T-cell (primary cell): ENCODE measurements at regions not wholly inside any gene's neighbourhood (a gene's known extent, or its start where the extent isn't known, plus 50 kb on each side); places are given as distances from the start of the nearest gene placed in this dataset.

Experiments
- ATAC-seq, 4 experiments: fragments of 200-7000 bp in 3 of 4; fragments of 150-1000 bp in 1 of 4; cut with Tn5 transposase; replicated peaks in 1 of 4; 1 replicate in 3 of 4; 2 replicates in 1 of 4; pipeline ENCODE4 v1.10.0; 2021; ENCODE audit warnings: moderate library complexity in 3 of 4, mild to moderate bottlenecking in 2 of 4, moderate number of reproducible peaks in 1 of 4
- CTCF ChIA-PET, 2 donors: fragments of 300-600 bp; sonication (Branson Sonifier 250); formaldehyde crosslinking; loops; one replicate each; lab custom pipeline; 2022; ENCODE audit warnings: antibody characterized with exemption in 2 of 2; lab: Charles Lee
- POLR2A ChIA-PET, 2 donors: fragments of 300-600 bp; sonication (Branson Sonifier 250); formaldehyde crosslinking; loops; one replicate each; lab custom pipeline; 2022; ENCODE audit warnings: antibody characterized with exemption in 2 of 2; lab: Charles Lee
- DNase-seq, 35 experiments: peaks; one replicate each; pipeline versions ENCODE4 v3.0.0 to v3.0.0-alpha.2; 2013 to 2023
- H3K27ac ChIP-seq: one replicate; pipeline ENCODE4 v1.5.1; 2013; ENCODE audit warnings: low read length
- H3K27me3 ChIP-seq, 2 experiments: replicated peaks in 1 of 2; 1 replicate in 1 of 2; 2 replicates in 1 of 2; pipeline versions ENCODE4 v1.6.1 to v1.7.0; 2013; ENCODE audit warnings: low read length in 1 of 2, mixed read lengths in 1 of 2; ENCODE audit not compliant: control insufficient read depth in 2 of 2, insufficient read depth in 2 of 2; ENCODE audit errors: extremely low read depth in 1 of 2
- H3K36me3 ChIP-seq, 2 donors: 1 replicate in 1 of 2; 2 replicates in 1 of 2; pipeline versions ENCODE4 v1.6.1 to v1.7.0; 2013; ENCODE audit warnings: low read length in 1 of 2; ENCODE audit not compliant: control insufficient read depth in 2 of 2, insufficient read depth in 1 of 2; ENCODE audit errors: extremely low read depth in 1 of 2
- H3K4me1 ChIP-seq, 2 experiments: 1 replicate in 1 of 2; 2 replicates in 1 of 2; pipeline versions ENCODE4 v1.6.1 to v1.7.0; 2013; ENCODE audit warnings: low read length in 2 of 2, mixed read lengths in 1 of 2; ENCODE audit not compliant: insufficient read depth in 2 of 2, control insufficient read depth in 1 of 2; ENCODE audit errors: extremely low read depth in 1 of 2
- H3K4me3 ChIP-seq, 2 donors: 1 replicate in 1 of 2; 2 replicates in 1 of 2; pipeline versions ENCODE4 v1.5.1 to v1.7.0; 2013; ENCODE audit warnings: mild to moderate bottlenecking in 2 of 2, low read length in 1 of 2, moderate library complexity in 1 of 2; ENCODE audit not compliant: control insufficient read depth in 1 of 2; ENCODE audit errors: extremely low read depth in 1 of 2
- H3K9me3 ChIP-seq: 2 replicates; pipeline ENCODE4 v1.7.0; 2013
- H3K27ac Mint-ChIP-seq, 2 donors: one replicate each; pipeline ENCODE4 v1.8.0; 2020 to 2021; ENCODE audit warnings: mild to moderate bottlenecking in 2 of 2, mixed read lengths in 2 of 2
- H3K27me3 Mint-ChIP-seq, 2 donors: one replicate each; pipeline ENCODE4 v1.8.0; 2021 to 2022; ENCODE audit warnings: mixed read lengths in 2 of 2
- H3K36me3 Mint-ChIP-seq: one replicate; pipeline ENCODE4 v1.8.0; 2021; ENCODE audit warnings: mixed read lengths
- H3K4me1 Mint-ChIP-seq, 3 donors: one replicate each; pipeline ENCODE4 v1.8.0; 2020 to 2022; ENCODE audit warnings: mixed read lengths in 3 of 3, mild to moderate bottlenecking in 1 of 3
- H3K4me3 Mint-ChIP-seq, 3 donors: one replicate each; pipeline ENCODE4 v1.8.0; 2020 to 2022; ENCODE audit warnings: mild to moderate bottlenecking in 3 of 3, mixed read lengths in 3 of 3, moderate library complexity in 3 of 3
- H3K9me3 Mint-ChIP-seq, 3 donors: one replicate each; pipeline ENCODE4 v1.8.0; 2020 to 2022; ENCODE audit warnings: mixed read lengths in 3 of 3
- WGBS: methylation state at CpG from one replicate; pipeline ENCODE4 v1.1.5; 2013; ENCODE audit warnings: missing lambda C conversion rate; ENCODE audit not compliant: insufficient coverage; 5-methylcytosine and 5-hydroxymethylcytosine counted together

DNA sequence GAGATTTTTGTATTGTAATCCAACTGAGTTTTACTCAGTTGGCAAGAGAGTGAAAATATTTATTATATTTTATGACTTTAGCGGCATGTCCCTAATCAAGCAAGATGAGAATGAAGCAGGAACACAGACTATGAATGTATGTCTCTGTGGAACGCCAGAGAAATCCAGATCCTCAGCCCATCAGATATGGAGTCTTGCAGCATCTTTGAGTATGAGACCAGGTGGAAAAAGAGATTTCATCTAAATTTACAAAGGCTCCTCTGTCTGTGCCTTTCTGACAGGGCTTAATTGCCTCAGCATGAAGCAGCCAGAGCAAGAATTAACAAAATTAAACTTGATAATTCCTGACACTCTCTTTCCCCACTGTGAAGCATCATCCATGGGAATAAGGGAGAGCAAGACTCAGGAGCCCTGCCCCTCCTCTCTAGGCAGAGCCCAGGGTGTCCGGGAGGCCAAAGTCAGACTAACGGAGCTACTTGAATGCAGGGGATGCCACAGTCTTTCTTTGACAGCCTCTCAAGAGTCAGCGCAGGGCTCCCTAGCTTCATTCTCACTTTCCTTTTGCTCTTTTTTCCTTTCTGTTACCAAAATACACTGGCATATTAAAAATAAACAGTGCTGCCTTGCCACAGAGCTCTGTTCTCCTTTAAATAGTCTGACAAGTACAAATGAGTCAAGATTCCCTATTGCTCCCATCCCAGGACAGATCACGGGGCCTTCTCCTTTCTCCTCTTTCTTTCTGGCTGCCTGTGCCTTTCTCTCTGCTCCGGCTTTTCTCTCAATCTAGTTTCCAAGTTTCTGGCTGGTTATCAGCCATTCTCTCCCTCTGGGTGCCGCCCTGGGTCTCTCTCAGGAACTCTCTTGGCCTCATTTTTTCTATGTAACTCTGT, 132.2 kb upstream of the INHBA start:
- Histone ChIP-seq H3K4me3 (no peak overlapping the region), H3K36me3 (no peaks in the 10 kb centered on the region), H3K27me3 (no peaks in the 10 kb centered on the region), H3K4me1 (no peaks in the 10 kb centered on the region), H3K9me3 (no peaks in the 10 kb centered on the region), H3K27ac (no peak overlapping the region)
- Mint-ChIP-seq H3K9me3 (peaks cover 9 to 29% (median 21%) of the 10 kb centered on the region in 3 donors), H3K36me3 (no peaks in the 10 kb centered on the region), H3K27me3 (no peaks in the 10 kb centered on the region), H3K4me3 (no peak overlapping the region), H3K4me1 (no peaks in the 10 kb centered on the region), H3K27ac (no peak overlapping the region)
- WGBS, result 79% methylated on average over 5 of the region's 8 CpGs
- ChIA-PET POLR2A (interaction anchor here in 1 of 2 donors (0.7 kb wide), 1 partner anchor 210 kb away, joined by 3 read pairs; no protein-coding TSS in a partner anchor), CTCF (no interaction called here)
- DNase-seq (no peak), ATAC-seq (no peak)

DNA sequence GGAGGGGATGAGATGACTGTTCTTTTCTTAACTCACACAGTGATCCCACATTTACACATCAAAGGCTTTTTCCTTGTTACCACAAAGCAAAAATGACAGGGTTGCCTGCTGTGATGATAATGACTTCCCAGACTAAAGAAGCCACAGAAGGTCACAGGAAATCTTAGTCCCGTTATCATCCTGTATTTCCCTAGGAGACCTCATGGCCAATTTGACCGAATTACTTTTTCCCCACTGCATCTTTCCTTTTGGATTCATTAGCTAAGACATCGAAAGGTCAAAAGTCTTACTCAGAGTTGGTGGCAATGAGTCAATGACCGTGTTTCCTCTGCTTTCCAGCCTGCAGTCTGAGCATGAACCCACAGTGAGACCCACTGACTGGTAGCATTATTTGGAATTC, 130.1 kb upstream of the INHBA start:
- no peak for DNase-seq
- CTCF ChIA-PET, result no interaction called here
- no peak overlapping the region for H3K4me3 ChIP-seq
- Mint-ChIP-seq H3K27ac (no peak overlapping the region), H3K4me1 (no peaks in the 10 kb centered on the region), H3K4me3 (no peak overlapping the region), H3K27me3 (peaks cover 0 to 2% of the 10 kb centered on the region in 2 donors), H3K9me3 (peaks cover 9 to 22% (median 18%) of the 10 kb centered on the region in 3 donors), H3K36me3 (no peaks in the 10 kb centered on the region)
- no peaks in the 10 kb centered on the region for H3K36me3 ChIP-seq
- H3K4me1 ChIP-seq, result no peaks in the 10 kb centered on the region
- 93% methylated on average over 4 of the region's 4 CpGs for WGBS
- no peaks in the 10 kb centered on the region for H3K9me3 ChIP-seq
- H3K27me3 ChIP-seq, result no peaks in the 10 kb centered on the region
- H3K27ac ChIP-seq, result no peak overlapping the region
- POLR2A ChIA-PET, result no interaction called here
- no peak for ATAC-seq

DNA sequence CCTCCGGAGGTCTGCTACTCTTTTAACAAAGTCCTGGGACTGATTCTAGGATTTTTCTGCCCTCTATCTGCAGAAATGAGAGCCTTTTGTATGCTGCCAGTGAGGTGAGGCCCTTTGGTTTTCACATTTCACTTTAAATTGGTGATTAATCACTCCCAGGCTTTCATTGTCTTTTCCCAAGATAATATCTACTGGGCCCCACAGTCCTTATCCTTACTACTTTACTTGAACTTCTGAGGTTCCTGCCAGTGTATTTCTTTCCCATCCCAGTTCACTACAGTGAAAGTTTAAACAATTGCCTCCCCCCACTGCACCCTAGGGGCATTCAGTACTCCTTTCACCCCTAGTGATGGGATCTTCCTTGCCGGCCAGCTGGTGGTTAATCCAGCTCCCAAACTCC, 127.4 kb upstream of the INHBA start:
- CTCF ChIA-PET, result no interaction called here
- Mint-ChIP-seq H3K4me1 (no peaks in the 10 kb centered on the region), H3K27ac (no peak overlapping the region), H3K4me3 (no peak overlapping the region), H3K9me3 (peaks cover 12 to 22% (median 18%) of the 10 kb centered on the region in 3 donors), H3K27me3 (peaks cover 0 to 4% of the 10 kb centered on the region in 2 donors), H3K36me3 (no peaks in the 10 kb centered on the region)
- H3K4me1 ChIP-seq, result no peaks in the 10 kb centered on the region
- POLR2A ChIA-PET, result no interaction called here
- H3K4me3 ChIP-seq, result no peak overlapping the region
- no peaks in the 10 kb centered on the region for H3K27me3 ChIP-seq
- H3K27ac ChIP-seq, result no peak overlapping the region
- DNase-seq (no peak), ATAC-seq (no peak)
- no peaks in the 10 kb centered on the region for H3K36me3 ChIP-seq
- no peaks in the 10 kb centered on the region for H3K9me3 ChIP-seq
- 100% methylated on average over 1 of the region's 2 CpGs for WGBS

DNA sequence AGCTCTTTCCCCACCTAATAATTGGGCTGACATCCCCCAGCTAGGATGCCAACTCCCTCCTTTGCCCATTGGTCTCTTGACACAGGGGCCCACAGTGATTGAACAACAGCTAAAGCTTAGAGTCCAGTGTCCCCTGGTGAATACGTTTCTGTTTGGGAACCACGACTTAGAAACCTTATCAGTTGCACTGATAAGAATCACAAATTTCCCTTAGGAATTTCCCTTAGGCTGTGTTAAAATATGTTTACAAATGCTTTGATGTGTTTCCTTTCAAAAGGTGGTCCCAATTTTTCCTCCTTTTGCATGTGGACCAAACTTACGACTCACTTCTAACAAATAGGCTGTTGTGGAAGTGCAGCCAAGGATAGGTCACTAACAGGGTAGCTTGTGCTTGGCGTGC, 126.0 kb upstream of the INHBA start:
- DNase-seq (no peak), ATAC-seq (no peak)
- Mint-ChIP-seq H3K27me3 (peaks cover 0 to 4% of the 10 kb centered on the region in 2 donors), H3K27ac (no peak overlapping the region), H3K4me3 (no peak overlapping the region), H3K4me1 (no peaks in the 10 kb centered on the region), H3K9me3 (peaks cover 12 to 22% (median 18%) of the 10 kb centered on the region in 3 donors), H3K36me3 (no peaks in the 10 kb centered on the region)
- Histone ChIP-seq H3K4me3 (no peak overlapping the region), H3K27ac (no peak overlapping the region), H3K36me3 (no peaks in the 10 kb centered on the region), H3K27me3 (no peaks in the 10 kb centered on the region), H3K4me1 (no peaks in the 10 kb centered on the region), H3K9me3 (no peaks in the 10 kb centered on the region)
- no CpG with 5 or more reads among the region's 4 CpGs for whole genome bisulfite sequencing
- ChIA-PET POLR2A (no interaction called here), CTCF (no interaction called here)

DNA sequence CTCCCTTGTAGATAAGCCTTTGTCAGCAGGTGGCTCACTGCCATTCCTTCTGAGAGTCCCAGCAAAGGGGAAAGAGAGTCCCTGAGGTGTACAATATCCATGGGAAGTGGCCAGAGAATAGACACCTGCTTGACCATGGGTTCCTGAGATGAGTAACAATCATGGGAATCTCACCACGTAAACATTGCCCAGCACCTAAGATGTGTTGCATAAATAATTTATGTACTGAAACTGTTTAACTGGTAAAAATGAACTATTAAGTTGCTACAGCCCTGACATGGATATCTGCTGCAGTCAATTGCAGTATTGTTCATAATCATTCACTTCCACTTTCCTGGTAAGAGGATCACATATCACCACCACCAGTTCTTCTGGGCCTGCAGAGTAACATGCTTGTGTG, 123.8 kb upstream of the INHBA start:
- Mint-ChIP-seq H3K27ac (no peak overlapping the region), H3K36me3 (no peaks in the 10 kb centered on the region), H3K9me3 (peaks cover 7 to 8% (median 7%) of the 10 kb centered on the region in 3 donors), H3K4me1 (no peaks in the 10 kb centered on the region), H3K4me3 (no peak overlapping the region), H3K27me3 (peaks cover 2 to 7% of the 10 kb centered on the region in 2 donors)
- Histone ChIP-seq H3K9me3 (no peaks in the 10 kb centered on the region), H3K27me3 (no peaks in the 10 kb centered on the region), H3K4me3 (no peak overlapping the region), H3K36me3 (no peaks in the 10 kb centered on the region), H3K27ac (no peak overlapping the region), H3K4me1 (no peaks in the 10 kb centered on the region)
- no peak for DNase-seq
- no CpG with 5 or more reads among the region's 1 CpG for WGBS
- ATAC-seq, result no peak
- ChIA-PET CTCF (interaction anchor here in 1 of 2 donors (0.6 kb wide), 1 partner anchor 17 kb away, joined by 3 read pairs; no protein-coding TSS in a partner anchor), POLR2A (no interaction called here)

DNA sequence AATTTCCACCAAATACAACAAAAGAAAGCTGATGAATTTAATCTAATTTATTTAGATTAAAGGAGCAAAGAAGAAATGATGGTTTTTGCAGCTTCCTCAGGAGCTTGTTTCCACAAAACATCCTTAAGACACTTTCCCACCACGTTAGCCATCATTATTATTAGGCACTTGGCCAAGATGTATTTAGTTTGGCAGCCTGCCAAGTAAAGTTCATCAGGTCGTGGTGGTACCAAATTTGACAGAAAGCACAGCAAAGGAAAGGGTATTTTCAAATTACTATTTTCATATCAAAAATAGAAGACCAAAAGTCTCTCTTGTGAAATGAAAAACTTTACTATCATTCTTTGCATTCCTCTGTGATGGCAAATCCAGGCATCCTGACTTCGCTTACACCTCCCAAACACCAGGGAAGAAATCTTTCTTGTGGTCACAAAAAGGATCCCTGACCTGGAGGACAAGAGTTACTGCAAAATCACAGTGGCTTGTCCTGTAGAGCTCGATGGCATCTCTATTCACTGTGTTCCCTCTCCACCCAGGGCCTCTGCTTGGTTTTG, 123.1 kb upstream of the INHBA start:
- no peak for DNase-seq

More for the DNA sequence above, 123.1 kb upstream of the INHBA start:
- ATAC-seq, result no peak
- no peaks in the 10 kb centered on the region for H3K9me3 ChIP-seq
- H3K27me3 ChIP-seq, result no peaks in the 10 kb centered on the region
- 68% methylated on average over 2 of the region's 4 CpGs for WGBS
- no peaks in the 10 kb centered on the region for H3K4me1 ChIP-seq
- H3K27ac ChIP-seq, result no peak overlapping the region
- no peak overlapping the region for H3K27ac Mint-ChIP-seq
- peaks cover 2 to 12% of the 10 kb centered on the region in 2 donors for H3K27me3 Mint-ChIP-seq
- no peak overlapping the region for H3K4me3 Mint-ChIP-seq
- ChIA-PET POLR2A (no interaction called here), CTCF (no interaction called here)
- H3K4me1 Mint-ChIP-seq, result no peaks in the 10 kb centered on the region
- H3K4me3 ChIP-seq, result no peak overlapping the region
- H3K36me3 ChIP-seq, result no peaks in the 10 kb centered on the region
- peaks cover 3 to 6% (median 3%) of the 10 kb centered on the region in 3 donors for H3K9me3 Mint-ChIP-seq
- H3K36me3 Mint-ChIP-seq, result no peaks in the 10 kb centered on the region
